ENCODE measurements at regions not wholly inside any gene's neighbourhood (a gene's known extent, or its start where the extent isn't known, plus 50 kb on each side); places are given as distances from the start of the nearest gene placed in this dataset.
"Not testable (repeated sequence)": the region's sequence is repeated elsewhere in the genome, so short reads cannot be mapped to it uniquely, and the experiment has no call there.

DNA sequence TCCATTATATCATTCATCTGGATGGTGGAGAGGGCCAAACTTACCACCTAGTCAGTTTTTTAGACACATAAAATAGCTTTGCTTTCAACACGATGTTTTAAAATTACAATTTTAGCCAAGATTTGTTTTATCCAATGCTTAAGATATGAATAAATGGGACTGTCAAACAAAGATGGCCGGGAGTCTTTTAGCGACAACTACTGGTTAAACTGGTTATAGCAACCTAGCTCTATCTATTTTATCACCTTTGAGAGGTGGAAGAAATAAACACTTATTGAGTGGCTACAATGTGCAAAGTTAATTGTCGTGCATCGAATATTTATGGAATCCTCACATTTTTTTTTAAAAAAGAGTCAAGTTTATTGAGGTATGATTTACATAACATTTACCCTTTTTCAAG is 279.8 kb downstream of the MIAT start:
- no peak overlapping the region for H3K27ac ChIP-seq
- TF ChIP-seq, protein P1, sequence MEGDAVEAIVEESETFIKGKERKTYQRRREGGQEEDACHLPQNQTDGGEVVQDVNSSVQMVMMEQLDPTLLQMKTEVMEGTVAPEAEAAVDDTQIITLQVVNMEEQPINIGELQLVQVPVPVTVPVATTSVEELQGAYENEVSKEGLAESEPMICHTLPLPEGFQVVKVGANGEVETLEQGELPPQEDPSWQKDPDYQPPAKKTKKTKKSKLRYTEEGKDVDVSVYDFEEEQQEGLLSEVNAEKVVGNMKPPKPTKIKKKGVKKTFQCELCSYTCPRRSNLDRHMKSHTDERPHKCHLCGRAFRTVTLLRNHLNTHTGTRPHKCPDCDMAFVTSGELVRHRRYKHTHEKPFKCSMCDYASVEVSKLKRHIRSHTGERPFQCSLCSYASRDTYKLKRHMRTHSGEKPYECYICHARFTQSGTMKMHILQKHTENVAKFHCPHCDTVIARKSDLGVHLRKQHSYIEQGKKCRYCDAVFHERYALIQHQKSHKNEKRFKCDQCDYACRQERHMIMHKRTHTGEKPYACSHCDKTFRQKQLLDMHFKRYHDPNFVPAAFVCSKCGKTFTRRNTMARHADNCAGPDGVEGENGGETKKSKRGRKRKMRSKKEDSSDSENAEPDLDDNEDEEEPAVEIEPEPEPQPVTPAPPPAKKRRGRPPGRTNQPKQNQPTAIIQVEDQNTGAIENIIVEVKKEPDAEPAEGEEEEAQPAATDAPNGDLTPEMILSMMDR (IDR thresholded peaks at IDR 0.05; ENCODE audit: low read depth, low read length) = no peak
- H3K27me3 ChIP-seq (ENCODE audit: insufficient read depth, low read depth, severe bottlenecking) = no peaks in the 10 kb centered on the region
- H3K36me3 ChIP-seq = no peaks in the 10 kb centered on the region
- no peak overlapping the region for H3K4me3 ChIP-seq (ENCODE audit: low read depth, low read length)
- peaks cover 7% of the 10 kb centered on the region for H3K9me3 ChIP-seq (ENCODE audit: severe bottlenecking)
- no peak for DNase-seq

DNA sequence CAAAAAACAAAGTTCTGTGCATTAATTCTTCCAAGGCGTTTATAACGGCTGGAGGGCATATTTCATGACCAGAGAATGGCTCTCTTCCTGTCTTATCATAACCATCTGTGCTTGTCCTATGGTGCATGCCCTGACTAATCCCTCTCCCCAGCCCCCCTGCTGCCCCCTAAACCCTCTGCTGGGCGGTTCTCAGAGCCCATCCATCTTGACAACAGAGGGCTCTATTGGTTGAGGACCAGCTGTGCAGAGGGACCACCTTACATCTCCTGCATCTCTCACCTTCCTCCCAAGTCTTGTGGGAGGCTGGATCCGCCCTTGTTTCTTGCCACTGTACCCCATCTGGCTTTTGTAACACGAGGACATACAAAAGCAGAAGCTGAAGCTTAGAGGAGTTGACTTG is 282.1 kb downstream of the MIAT start:
- Histone ChIP-seq H3K27me3 (ENCODE audit: insufficient read depth, low read depth, severe bottlenecking) (no peaks in the 10 kb centered on the region), H3K36me3 (no peaks in the 10 kb centered on the region), H3K27ac (0 out of 2 replicates have a peak overlapping the region, but pooled peaks have one; percentile 29), H3K4me3 (ENCODE audit: low read depth, low read length) (no peak overlapping the region), H3K9me3 (ENCODE audit: severe bottlenecking) (peaks cover 7% of the 10 kb centered on the region)
- TF ChIP-seq, protein P1 (IDR thresholded peaks at IDR 0.05; ENCODE audit: low read depth, low read length) = no peak
- peak; percentile 63 for DNase-seq

DNA sequence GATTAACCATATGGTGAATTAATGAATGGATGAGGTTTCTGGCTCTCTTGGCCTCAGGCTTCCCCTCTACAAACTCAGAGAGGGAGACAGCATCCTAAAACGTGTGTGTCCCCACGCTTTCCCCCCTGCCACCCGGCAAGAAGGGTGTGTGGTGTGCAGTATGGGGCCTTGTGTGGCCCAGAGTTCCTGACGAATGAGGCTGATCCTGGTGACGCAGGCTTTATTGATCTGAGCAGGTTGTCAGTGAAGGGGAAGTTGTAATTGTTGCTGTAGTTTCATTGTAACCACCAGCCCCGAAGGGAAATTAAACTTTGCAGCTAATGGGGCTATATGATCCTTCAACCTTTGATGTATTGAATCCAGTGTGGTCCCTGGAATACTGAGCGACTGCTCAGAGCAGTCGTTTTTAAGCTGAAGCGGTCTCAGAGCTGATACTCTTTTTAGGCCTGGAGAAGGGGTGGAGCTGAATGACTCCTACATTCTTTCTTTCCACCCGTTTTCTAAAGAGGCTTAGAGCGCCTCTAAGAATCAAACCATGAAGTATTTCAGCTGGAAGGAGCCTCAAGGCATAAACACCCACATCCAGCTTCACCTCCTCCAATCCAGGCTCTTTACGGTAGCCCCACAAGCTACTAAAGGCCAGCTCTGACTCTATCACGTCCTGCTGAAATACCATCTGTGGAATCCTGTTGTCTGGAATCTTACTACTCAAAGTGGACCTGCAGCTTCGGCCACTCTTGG is 284.7 kb downstream of the MIAT start:
- Histone ChIP-seq H3K27me3 (ENCODE audit: insufficient read depth, low read depth, severe bottlenecking) (no peaks in the 10 kb centered on the region), H3K36me3 (no peaks in the 10 kb centered on the region), H3K9me3 (ENCODE audit: severe bottlenecking) (peaks cover 7% of the 10 kb centered on the region), H3K27ac (peak overlapping the region; percentile 48), H3K4me3 (ENCODE audit: low read depth, low read length) (no peak overlapping the region)
- TF ChIP-seq, protein P1 (IDR thresholded peaks at IDR 0.05; ENCODE audit: low read depth, low read length) = no peak
- DNase-seq = peak; percentile 23

DNA sequence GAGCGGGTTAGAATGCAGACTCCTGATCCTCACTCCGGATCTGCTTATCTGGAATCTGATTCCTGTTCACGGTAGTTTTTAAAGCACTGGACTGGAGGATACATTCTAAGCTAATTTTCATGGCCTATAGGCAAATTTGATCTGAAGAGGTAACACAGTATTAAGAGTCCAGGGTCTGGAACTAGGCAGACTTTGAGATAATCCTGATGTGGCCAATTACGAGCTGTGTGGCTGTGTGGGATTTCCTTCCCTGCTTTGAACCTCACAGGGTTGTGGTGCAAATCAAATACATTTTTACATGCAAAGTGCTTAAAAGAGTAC is 285.2 kb downstream of the MIAT start:
- no peak for DNase-seq
- Histone ChIP-seq H3K27me3 (ENCODE audit: insufficient read depth, low read depth, severe bottlenecking) (no peaks in the 10 kb centered on the region), H3K9me3 (ENCODE audit: severe bottlenecking) (peaks cover 5% of the 10 kb centered on the region), H3K36me3 (no peaks in the 10 kb centered on the region), H3K27ac (peak overlapping the region; percentile 48), H3K4me3 (ENCODE audit: low read depth, low read length) (no peak overlapping the region)
- TF ChIP-seq, protein P1 (IDR thresholded peaks at IDR 0.05; ENCODE audit: low read depth, low read length) = no peak

DNA sequence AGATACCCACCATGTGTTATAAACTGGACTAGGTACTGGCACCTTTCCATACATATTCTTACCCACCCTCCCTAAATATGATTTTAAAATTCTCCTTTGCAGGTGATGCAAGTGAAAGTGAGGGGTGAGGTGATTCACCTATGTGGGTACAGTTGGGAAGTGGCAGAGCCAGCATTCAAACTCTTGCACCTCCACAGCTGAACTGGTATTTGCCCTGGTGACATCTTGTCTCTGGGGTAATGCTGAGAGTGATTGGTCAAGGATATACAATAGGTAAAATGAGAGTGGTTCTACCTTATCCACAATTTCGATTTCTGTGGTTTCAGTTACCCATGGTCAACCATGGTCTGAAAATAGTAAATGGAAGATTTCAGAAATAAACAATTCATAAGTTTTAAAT is 288.2 kb downstream of the MIAT start:
- no peak overlapping the region for H3K27ac ChIP-seq
- TF ChIP-seq, protein P1 (IDR thresholded peaks at IDR 0.05; ENCODE audit: low read depth, low read length) = no peak

DNA sequence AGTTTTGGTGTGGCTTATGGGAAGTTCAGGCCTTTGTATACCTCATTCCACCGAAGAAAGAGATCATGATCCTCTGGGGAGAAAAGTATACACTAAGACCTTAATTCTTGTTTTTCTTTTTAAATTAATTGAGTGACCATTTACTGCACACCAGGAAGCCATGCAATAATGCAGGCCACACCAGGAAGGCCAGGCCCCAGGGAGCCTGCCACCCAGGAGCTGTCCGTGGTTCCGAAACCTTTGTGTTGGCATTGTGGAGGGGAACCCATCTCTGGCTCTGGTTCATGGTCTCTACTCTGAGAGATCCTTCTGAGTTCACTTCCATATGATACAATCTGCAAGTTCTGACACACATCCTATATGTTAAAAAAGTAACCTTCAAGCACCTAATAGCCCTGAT is 291.8 kb downstream of the MIAT start:
- Histone ChIP-seq H3K36me3 (no peaks in the 10 kb centered on the region), H3K27ac (no peak overlapping the region), H3K4me3 (ENCODE audit: low read depth, low read length) (no peak overlapping the region), H3K9me3 (ENCODE audit: severe bottlenecking) (no peaks in the 10 kb centered on the region), H3K27me3 (ENCODE audit: insufficient read depth, low read depth, severe bottlenecking) (no peaks in the 10 kb centered on the region)
- DNase-seq = no peak
- TF ChIP-seq, protein P1 (IDR thresholded peaks at IDR 0.05; ENCODE audit: low read depth, low read length) = no peak

More for the DNA sequence above, 288.2 kb downstream of the MIAT start:
- Histone ChIP-seq H3K27me3 (ENCODE audit: insufficient read depth, low read depth, severe bottlenecking) (no peaks in the 10 kb centered on the region), H3K9me3 (ENCODE audit: severe bottlenecking) (no peaks in the 10 kb centered on the region), H3K36me3 (no peaks in the 10 kb centered on the region), H3K4me3 (ENCODE audit: low read depth, low read length) (no peak overlapping the region)
- DNase-seq = no peak

DNA sequence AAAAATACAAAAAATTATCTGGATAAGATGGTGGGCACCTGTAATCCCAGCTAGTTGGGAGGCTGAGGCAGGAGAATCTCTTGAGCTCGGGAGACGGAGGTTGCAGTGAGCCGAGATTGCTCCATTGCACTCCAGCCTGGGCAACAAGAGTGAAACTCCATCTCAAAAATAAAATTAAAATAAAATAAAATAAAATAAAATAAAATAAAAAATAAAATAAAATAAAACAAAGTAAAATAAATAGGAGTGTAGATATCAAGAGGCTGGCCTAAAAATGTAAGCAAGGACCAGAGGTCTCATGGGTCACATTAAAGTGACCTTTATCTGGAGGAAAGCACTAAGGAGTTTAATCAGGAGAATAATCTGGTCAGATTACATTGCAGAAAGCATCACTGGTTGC is 293.8 kb downstream of the MIAT start:
- H3K9me3 ChIP-seq (ENCODE audit: severe bottlenecking); H3K27me3 ChIP-seq (ENCODE audit: insufficient read depth, low read depth, severe bottlenecking); H3K27ac ChIP-seq; H3K4me3 ChIP-seq (ENCODE audit: low read depth, low read length); DNase-seq; H3K36me3 ChIP-seq: not testable (repeated sequence)
